HG03565 (cell line): ENCODE measurements at regions not wholly inside any gene's neighbourhood (a gene's known extent, or its start where the extent isn't known, plus 50 kb on each side); places are given as distances from the start of the nearest gene placed in this dataset.
"Not testable (repeated sequence)": the region's sequence is repeated elsewhere in the genome, so short reads cannot be mapped to it uniquely, and the experiment has no call there.

Experiments used
- ATAC-seq: cut with Tn5 transposase; IDR thresholded peaks from one replicate; pipeline ENCODE4 v1.9.1; 2021; ENCODE audit warnings: mild to moderate bottlenecking, moderate library complexity; ENCODE audit not compliant: unreplicated experiment

DNA sequence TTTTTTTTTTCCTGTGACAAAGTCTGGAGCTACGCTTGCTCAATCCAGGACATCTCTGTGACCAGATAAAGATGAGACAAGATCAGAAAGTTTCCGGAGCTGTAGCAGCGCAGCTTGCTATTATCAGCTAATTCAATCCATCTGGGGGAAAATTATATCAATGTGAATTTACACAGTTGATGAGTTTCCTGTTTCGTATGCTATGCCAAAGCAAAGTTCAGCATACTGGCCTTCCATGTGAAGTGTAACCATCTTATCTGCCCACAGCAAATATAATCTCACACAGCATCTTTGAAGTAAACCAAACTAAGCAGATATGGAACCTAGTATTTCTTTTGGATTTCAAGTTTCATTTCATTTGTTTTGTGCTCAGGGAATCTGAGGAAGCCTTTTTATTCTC lies 1767.7 kb downstream of the EFNA5 start:
- no peak for ATAC-seq

- no peak for ATAC-seq
Measured at GRCh38 chr5:105899726-105900125, 1771.0 kb downstream of the EFNA5 start.

DNA sequence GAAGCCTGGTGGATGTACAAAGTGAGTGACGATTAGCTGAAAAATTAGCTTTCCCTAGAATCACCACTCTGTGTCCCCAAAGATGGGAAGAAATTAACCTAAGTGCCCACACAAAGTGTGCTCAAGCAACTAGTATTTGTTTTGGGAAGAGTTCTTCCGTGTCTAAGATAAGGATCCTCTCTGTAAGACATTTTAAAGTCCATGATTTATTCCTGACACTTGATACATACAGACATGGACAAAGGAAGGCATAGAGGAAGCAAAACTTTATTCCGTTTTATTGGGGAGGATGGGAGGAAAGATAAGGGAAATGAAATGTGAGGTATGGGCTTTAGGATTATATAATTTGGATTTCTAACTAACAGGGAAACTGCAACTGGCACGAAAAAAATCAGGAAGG lies 1772.6 kb downstream of the EFNA5 start:
- ATAC-seq, result no peak

- no peak for ATAC-seq
Measured at GRCh38 chr5:105885266-105885665, 1785.5 kb downstream of the EFNA5 start.

DNA sequence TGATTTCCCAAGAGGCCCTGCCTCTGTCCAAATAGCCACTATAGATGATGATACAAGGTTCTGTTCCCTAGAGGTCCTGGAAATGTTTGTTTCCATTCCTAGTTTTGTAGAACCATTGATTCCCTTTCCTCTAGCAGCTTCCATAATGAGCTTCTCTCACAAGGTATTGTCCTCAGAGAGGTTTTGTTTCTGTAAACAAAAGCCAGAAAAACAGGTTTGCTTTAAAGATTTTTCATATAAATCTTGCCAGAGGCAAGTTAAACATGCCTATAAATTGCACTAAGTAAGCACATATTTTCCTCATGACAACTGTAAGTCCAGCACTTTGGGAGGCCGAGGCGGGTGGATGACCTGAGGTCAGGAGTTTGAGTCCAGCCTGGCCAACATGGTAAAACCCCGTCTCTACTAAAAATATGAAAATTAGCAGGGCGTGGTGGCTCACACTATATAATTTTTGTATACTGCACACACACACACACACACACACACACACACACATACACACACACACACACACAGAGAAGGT lies 1787.7 kb downstream of the EFNA5 start:
- no peak for ATAC-seq

DNA sequence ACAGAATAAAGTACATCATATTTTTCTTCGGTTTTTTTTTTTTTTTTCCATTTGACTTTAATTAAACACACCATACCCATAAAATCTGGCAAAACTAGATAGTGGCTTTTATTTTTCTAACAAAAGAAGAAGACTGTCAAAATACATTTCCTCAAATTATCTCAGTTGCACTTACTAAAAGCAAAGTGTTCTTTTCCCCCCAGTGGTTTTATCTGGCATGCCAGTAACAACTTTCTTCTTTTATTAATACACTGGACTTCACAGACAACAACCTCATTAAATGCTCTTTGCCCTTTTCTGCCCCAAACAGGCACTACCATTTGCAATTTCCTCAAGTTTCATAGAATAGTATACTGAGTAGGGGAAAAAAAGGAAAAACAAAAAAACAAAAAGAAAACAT lies 1792.3 kb downstream of the EFNA5 start:
- no peak for ATAC-seq

DNA sequence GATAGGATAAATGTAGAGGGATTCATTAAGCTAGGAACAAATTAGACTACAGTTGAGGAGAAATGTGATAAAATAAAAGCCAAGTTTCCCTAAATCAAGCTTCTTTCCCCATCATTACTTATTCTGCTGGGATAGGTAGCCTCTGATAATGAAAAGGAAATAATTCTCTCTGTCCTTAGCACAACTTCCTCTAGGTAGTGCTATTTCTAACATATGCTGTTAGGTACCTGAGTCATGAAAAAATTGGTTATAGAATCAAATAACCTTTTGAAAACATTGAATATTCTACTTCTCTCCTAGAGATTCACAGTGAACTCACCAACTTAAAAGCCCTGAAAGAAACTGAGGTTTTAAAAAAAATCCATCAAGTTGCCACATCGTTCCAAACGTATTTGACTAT lies 1793.1 kb downstream of the EFNA5 start:
- ATAC-seq, result no peak

DNA sequence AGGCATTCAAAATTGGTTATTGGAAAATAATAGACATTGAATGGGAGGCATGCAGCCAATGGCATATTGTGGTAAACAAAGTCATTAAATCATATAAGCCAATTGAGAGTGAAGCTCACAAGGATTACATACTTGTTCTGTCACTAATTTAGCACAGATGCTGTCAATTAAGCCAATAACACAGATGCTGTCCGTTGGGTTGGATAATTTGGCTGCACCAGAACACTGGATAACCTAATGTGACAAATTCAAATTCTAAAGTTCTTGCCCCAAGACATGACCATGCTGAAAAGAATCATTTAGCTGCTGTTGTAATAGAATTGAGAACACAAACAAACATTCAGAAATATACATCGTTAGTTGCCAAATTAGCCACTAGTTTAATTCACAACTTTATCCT lies 1796.4 kb downstream of the EFNA5 start:
- no peak for ATAC-seq

- ATAC-seq, result no peak
Measured at GRCh38 chr5:105872569-105873270, 1798.0 kb downstream of the EFNA5 start.

DNA sequence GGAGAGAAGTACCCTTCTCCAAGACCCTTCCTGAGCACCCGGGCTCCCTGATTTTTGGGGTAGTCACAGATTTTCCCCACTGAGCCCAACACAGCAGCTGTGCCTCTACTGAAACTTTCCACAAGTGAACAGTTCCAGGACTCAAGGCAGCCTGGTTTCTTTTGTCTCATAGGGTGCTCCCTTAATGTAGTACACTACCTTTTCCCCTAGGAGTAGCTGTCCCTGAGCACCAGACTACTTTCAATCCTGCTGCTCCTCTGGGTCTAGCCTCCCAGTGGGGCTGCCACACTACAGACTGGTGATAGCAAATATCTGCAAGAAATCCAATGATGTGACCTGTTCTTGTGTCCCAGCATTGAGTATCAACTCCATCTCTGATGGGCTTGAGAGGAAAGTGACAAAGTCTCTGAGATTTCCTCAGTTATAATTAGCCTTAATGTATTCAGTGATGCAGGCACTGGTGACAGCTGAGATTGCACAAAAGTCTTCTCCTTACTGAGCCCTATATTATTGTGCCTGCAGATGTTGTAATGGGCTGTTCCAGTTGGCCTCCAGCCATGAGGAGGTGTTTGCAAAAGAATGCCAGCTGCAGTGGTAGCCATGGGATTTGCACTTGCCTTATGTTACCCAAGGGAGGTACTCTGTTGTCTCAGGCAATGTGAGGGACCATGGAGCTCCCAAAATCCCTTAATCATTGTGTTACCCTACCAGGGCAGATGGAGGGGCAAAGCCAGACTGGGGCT lies 1802.5 kb downstream of the EFNA5 start:
- no peak for ATAC-seq

GRCh38 chr5:105865834-105866233 lies 1804.9 kb downstream of the EFNA5 start:
- no peak for ATAC-seq

DNA sequence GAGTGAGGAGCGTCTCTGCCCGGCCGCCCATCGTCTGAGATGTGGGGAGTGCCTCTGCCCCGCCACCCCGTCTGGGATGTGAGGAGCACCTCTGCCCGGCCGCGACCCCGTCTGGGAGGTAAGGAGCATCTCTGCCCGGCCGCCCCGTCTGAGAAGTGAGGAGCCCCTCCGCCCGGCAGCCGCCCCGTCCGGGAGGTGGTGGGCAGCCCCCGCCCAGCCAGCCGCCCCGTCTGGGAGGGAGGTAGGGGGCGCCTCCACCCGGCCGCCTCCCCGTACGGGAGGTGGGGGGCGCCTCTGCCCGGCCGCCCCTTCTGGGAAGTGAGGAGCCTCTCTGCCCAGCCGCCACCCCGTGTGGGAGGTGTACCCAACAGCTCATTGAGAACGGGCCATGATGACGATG lies 1811.4 kb downstream of the EFNA5 start:
- ATAC-seq, result not testable (repeated sequence)

- ATAC-seq, result no peak
Measured at GRCh38 chr5:105849701-105850100, 1821.0 kb downstream of the EFNA5 start.

GRCh38 chr5:105840800-105841199 lies 1829.9 kb downstream of the EFNA5 start:
- no peak for ATAC-seq

DNA sequence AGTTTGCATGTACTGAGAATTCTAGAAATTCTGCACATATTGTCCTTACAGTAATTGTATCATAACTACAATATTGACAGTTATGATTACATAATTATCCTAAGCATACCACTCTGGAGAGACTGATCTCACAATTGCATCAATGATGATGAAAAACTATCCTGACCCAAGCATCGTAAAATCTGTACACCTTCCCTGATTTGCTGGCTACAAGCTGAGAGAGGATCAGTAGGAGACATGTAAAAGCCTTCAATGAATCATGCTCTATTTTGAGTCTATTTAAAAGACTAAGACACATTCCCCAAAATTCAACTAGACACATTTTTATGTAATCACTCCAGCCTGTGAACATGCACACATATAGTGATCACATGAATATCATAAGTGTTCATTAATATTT lies 1833.8 kb downstream of the EFNA5 start:
- ATAC-seq, result no peak

GRCh38 chr5:105836268-105836667 lies 1834.5 kb downstream of the EFNA5 start:
- no peak for ATAC-seq

DNA sequence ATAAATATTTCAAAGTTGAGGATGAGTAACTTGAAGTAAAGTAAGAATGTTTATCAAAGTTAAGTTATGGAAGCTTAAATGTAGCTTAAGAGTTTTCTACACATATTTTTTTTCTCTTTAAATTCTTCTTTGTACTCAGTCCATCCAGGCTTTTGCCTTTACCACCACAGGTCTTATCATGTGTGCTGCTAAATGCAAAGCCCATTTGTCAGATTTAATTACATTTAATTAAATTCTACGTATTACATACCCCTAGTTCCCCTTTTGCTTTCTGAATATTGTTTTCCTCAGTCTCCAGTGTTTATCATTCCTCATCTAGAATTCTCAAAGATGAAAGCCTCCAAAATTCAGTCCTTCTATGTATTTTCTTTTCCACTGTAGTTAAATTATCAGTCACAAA lies 1841.9 kb downstream of the EFNA5 start:
- ATAC-seq, result no peak

GRCh38 chr5:105821800-105822199 lies 1848.9 kb downstream of the EFNA5 start:
- no peak for ATAC-seq

GRCh38 chr5:105817914-105818313 lies 1852.8 kb downstream of the EFNA5 start:
- no peak for ATAC-seq

DNA sequence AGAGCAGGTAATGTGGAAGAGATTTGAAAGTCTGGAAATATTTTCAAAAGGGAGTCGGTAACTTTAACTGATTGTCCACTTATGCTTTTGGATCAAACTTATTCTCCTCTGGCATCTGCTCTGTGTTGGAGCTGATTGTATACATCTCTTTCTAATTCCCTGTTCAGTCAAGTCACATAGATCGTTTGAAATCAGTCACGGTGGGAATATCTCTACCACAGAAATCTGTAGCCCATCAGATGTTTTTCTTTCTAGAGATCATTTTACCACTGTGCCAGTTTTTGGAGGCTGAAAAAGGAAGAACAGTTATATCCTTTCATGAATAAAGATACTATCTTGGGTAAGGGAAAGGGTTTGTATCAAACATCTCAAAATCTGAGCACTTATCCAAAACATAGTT lies 1853.3 kb downstream of the EFNA5 start:
- no peak for ATAC-seq

DNA sequence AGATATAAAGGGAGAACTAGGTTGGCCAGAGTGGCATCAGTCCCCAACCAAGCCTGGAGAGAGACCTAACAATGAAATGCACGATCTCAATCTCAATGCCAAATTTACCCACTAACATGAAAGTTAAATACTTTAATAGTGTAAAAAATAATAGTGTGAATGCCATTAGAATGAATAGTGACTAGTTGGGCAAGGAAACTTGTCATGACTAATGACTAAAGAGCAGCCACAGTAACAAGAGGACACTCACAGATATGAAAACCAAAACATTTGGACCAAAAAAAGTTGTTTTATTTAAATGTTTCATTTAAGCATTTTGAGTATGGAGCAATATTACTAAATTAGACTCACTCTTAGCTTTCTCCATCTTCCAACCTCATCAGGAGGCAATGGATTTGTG lies 1853.8 kb downstream of the EFNA5 start:
- ATAC-seq, result no peak

DNA sequence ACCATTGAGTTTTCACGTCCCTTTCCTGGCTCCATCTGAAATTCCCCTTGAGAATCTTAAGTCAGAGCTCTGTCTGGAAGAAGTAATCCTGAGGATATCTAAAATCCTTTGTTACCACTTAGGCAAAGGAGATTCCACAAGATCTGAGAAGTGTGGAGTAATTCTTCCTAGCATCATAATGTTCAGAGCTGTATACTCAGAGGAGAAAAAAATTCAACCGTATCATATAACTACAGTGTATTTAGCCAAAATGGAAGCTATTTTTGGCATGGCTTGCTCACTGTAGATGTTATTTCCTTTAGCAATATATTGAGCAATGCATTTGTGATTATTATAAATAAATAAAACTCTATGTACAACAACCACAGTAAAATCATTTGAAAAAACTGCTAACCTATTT lies 1858.4 kb downstream of the EFNA5 start:
- ATAC-seq, result no peak
